ENCODE measurements at regions not wholly inside any gene's neighbourhood (a gene's known extent, or its start where the extent isn't known, plus 50 kb on each side); places are given as distances from the start of the nearest gene placed in this dataset.

GRCh38 chr17:74114881-74115470 is 88.5 kb upstream of the RPL38 start:
- no peak for TF ChIP-seq FOXP2 (optimal IDR thresholded peaks at IDR 0.05; ENCODE audit: borderline replicate concordance, extremely low read depth, extremely low read length, insufficient read depth)
- no peak for TF ChIP-seq TAF1 (IDR thresholded peaks at IDR 0.05; ENCODE audit: borderline replicate concordance, insufficient read depth, low read length)
- no peak for TF ChIP-seq POLR2AphosphoS5 (IDR thresholded peaks at IDR 0.05; ENCODE audit: low read depth, low read length)
- no peak for TF ChIP-seq SIN3A (IDR thresholded peaks at IDR 0.05; ENCODE audit: borderline replicate concordance, insufficient read depth, low read length)
- no peak for TF ChIP-seq REST (IDR thresholded peaks at IDR 0.05; ENCODE audit: insufficient read depth in 1 of 2, low read depth in 2 of 2, low read length in 2 of 2)

- TF ChIP-seq SIN3A (IDR thresholded peaks at IDR 0.05; ENCODE audit: borderline replicate concordance, insufficient read depth, low read length) (no peak), FOXP2 (optimal IDR thresholded peaks at IDR 0.05; ENCODE audit: borderline replicate concordance, extremely low read depth, extremely low read length, insufficient read depth) (no peak), TAF1 (IDR thresholded peaks at IDR 0.05; ENCODE audit: borderline replicate concordance, insufficient read depth, low read length) (no peak), POLR2AphosphoS5 (IDR thresholded peaks at IDR 0.05; ENCODE audit: low read depth, low read length) (no peak), REST (IDR thresholded peaks at IDR 0.05; ENCODE audit: insufficient read depth in 1 of 2, low read depth in 2 of 2, low read length in 2 of 2) (no peak)
Observed at GRCh38 chr17:74115586-74115985, 87.9 kb upstream of the RPL38 start.

GRCh38 chr17:74116087-74116717 is 87.3 kb upstream of the RPL38 start:
- TF ChIP-seq TAF1 (IDR thresholded peaks at IDR 0.05; ENCODE audit: borderline replicate concordance, insufficient read depth, low read length) (no peak), FOXP2 (optimal IDR thresholded peaks at IDR 0.05; ENCODE audit: borderline replicate concordance, extremely low read depth, extremely low read length, insufficient read depth) (no peak), POLR2AphosphoS5 (IDR thresholded peaks at IDR 0.05; ENCODE audit: low read depth, low read length) (no peak), SIN3A (IDR thresholded peaks at IDR 0.05; ENCODE audit: borderline replicate concordance, insufficient read depth, low read length) (no peak), REST (IDR thresholded peaks at IDR 0.05; ENCODE audit: insufficient read depth in 1 of 2, low read depth in 2 of 2, low read length in 2 of 2) (no peak)

GRCh38 chr17:74117087-74117698 is 86.3 kb upstream of the RPL38 start:
- TF ChIP-seq REST (IDR thresholded peaks at IDR 0.05; ENCODE audit: insufficient read depth in 1 of 2, low read depth in 2 of 2, low read length in 2 of 2) (no peak), FOXP2 (optimal IDR thresholded peaks at IDR 0.05; ENCODE audit: borderline replicate concordance, extremely low read depth, extremely low read length, insufficient read depth) (no peak), POLR2AphosphoS5 (IDR thresholded peaks at IDR 0.05; ENCODE audit: low read depth, low read length) (no peak), TAF1 (IDR thresholded peaks at IDR 0.05; ENCODE audit: borderline replicate concordance, insufficient read depth, low read length) (no peak), SIN3A (IDR thresholded peaks at IDR 0.05; ENCODE audit: borderline replicate concordance, insufficient read depth, low read length) (no peak)

All from PFSK-1 (cell line).